ENCODE measurements at regions not wholly inside any gene's neighbourhood (a gene's known extent, or its start where the extent isn't known, plus 50 kb on each side); places are given as distances from the start of the nearest gene placed in this dataset.
"Not testable (repeated sequence)": the region's sequence is repeated elsewhere in the genome, so short reads cannot be mapped to it uniquely, and the experiment has no call there.

DNA sequence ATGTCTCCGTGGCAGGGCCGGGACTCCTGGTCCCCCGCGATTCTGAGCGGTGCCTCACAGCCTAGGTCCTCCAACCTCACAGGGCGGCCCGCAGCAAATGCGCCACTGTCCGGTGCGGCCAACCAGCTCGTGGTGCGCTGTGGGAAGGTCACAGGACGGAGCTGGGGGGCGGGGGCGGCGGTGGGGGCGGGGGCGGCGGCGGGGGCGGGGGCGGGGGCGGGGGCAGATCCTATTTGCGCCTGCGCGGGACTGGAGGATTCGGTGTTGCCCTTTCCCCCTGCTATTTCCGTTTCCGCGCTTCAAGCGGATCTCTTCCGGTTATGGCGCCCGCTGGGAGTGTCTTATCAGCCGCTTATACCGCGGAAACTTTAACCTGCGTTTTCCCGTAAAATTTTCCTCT is 106.7 kb upstream of the SNRPN start:
- FAIRE-seq, result no peak

DNA sequence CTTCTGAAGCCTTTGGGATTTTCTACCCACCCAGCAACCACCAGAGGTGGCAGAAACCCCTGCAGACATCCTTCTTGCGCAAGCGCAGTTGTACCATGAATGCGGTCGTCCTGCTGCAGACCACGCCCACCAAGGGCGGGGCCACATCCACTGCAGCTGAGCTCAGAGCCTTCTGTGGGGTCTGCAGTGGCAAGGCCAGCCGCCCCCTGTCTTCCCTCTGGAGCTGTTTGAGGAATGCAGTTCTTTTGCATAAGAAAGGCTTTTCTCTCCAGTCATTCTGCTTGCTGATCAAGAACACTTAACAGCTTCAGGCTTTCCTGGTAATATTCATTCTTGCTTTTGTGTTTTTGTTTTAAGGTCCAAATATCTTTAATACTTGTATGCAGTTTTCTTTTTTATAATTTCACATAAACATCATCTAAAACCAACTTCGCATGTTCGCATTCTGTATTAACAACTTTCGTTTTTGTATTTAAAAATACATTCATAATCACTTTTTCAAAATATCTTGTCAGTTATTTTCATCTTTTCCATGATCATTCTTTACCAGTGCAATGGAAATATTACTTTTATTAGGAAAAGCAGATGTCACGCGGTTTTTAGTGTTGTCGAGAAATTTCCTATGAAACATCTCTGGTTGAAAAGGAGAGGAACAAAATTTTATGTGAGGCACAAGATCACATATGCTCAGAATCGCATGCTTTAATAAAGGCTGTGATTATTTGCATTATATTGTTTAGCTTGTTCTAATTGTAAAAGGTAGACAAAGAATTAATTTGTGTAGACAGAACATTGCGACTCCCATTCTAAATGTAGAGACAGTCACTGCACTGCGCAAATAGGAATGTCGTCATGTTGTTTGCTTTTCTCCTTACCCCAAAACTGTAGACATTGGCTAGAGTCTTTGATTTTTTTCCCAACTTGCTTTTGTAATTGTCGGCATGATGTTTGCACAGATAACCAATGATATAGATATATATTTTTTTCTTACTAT is 98.1 kb upstream of the SNRPN start:
- no peak for FAIRE-seq

GRCh38 chr15:24857763-24858162 is 97.0 kb upstream of the SNRPN start:
- no peak for FAIRE-seq

DNA sequence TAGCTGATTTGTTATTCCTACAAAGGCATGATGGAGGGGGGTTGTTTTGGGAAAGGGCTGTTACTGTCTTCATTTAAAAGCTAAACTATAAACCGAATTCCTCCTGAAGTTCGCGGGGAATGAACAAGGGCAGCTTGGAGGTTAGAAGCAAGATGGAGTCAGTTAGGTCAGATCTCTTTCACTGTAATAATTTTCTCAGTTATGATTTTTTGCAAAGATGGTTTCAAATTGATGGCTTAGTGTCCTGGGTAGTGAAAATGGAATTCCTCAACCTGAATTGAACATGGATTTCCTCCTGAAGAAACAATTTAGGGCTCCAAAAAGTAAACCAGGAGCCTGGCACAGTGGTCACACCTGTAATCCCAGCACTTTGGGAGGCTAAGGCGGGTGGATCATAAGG is 96.6 kb upstream of the SNRPN start:
- not testable (repeated sequence) for FAIRE-seq

DNA sequence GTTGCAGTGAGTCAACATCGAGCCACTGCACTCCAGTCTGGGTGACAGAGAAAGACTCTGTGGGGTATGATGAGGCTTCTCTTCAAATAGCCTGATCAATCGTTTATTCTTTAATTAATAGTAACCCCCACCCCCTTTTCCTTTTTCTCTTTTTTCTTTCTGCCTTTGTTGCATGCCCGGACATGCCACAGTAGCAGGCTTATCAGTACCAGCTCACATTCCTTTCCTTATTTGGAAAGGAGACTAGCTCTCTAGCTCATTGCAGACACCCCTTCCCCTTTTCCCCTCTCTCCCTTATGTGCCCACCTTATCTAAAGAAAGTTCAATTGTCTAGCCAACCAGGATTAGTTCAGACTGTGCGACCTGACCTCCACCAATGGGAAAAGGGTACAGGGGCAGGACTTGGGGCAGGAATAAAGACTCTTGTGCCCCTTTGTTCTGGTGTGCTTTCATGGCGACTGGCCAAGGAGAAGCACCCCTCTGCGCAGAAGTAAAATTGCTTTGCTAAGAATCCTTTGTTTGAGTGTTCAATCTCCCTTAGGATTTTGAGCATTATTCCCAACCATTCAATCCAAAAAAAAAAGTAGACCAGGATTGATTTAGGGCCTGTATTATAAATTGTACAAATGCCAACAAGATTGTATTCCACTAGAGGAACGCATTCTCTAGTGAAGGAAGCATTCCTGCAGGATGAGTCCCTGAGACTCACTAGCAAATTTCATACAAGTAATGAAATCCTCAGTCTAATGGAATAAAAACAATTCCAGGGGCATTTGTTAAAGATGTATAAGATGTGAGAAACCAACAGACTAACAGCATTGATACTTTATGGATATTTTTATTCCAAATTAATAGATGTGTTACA is 95.8 kb upstream of the SNRPN start:
- FAIRE-seq, result no peak

GRCh38 chr15:24861014-24861690 is 93.6 kb upstream of the SNRPN start:
- FAIRE-seq, result no peak

GRCh38 chr15:24862726-24863521 is 91.9 kb upstream of the SNRPN start:
- no peak for FAIRE-seq

DNA sequence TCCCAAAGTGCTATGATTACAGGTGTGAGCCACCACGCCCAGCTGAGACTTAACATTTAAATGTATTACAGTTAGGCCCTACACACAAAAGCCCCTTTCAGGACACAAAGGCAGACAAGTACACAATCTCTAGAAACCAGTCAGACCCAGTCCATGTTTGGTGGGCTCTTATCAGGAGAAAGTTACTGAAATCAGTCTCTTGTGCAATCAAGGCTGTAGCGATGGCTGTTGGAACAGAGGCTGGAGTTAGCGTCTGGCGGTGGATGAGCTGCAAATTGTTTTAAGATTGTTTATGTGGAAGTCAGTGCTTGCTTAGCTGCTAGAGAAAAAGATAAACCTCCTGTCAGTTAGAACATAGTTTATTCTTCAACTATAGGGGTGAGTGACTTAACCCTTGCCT is 89.5 kb upstream of the SNRPN start:
- FAIRE-seq, result no peak

DNA sequence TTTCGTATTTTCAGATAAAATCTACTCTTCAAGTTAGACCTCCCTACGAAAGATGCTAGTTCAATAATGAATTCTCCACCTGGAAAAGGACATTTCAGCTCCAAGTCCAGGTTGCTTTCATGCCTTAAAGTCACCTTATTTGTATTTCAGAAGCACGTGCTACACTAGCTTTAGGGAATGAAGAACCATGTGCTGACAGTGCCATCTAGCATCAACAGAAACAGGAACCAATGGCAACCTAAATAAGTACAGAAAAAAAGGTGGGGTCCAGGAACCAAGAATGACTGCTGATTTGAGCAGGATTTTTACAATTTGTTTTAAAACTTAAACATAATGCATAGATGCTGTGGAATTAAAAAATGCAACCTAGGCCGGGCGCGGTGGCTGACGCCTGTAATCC is 77.6 kb upstream of the SNRPN start:
- no peak for FAIRE-seq

DNA sequence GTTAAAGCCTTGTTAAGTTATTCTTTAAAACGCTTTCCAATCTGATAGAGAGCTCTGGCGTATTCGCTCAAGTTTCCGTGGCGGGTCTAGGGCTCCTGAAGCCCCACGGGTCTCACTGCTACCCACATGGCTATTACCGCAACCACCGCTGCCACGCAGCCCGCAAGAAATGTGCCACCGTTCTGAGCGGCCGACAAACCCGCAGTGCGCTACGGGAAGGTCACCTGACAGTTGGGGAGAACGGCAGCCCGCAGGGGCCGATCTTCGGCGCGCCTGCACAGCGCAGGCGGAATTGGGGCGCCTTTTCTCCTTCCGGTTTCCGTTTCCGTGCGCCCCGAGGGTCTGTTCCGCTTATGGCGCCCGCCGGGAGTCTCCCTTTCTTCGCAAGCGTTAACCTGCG is 76.6 kb upstream of the SNRPN start:
- no peak for FAIRE-seq

DNA sequence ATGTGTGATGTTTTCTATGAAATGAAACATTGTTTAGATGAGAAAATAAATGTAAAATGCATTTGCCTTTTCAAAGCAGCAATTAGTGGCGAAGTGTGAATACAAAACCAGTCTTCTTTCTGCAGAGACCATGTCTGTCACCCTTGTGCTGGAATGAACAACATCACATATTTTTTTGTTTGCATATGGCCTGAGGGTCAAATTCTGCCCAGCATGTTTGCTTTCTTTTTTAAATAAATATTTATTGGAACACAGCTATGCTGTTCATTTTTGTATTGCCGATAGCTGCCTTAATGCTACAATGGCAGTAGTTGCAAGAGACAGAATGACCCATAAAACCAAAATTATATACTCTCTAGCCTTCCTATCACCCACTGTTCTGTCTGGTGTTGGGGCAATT is 75.3 kb upstream of the SNRPN start:
- FAIRE-seq, result no peak

DNA sequence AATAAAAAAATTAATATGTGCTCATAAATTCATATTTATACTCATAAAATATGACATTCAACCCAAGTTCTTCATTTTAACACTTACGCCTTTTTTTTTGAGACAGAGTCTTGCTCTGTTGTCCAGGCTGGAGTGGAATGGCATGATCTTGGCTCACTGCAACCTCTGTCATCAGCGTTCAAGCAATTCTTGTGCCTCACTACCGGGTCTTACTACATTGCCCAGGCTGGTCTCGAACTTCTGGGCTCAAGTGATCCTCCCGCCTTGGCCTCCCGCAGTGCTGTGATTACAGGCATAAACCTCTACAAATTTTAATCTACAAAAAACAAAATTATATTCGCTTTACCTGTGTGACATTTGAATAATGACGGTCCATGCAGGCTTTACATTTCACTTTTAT is 74.1 kb upstream of the SNRPN start:
- no peak for FAIRE-seq

DNA sequence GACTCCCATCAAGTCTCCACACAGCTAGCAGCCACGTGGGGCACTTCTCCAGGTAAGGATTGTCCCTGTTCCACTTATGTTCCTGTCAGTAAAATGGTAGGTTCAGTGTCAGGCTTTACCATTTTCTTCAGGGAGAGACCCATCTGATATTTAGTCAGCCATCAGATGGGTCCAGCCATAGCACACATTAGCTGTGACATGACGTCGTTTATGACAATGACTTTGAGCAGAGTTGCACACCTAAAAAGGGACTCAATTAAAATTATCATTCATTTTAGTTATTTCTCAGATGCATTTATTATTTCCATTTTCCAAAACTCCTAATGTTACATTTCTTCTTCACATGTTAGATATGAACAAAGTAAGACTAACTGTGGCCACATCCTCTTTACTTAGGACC is 68.2 kb upstream of the SNRPN start:
- no peak for FAIRE-seq

DNA sequence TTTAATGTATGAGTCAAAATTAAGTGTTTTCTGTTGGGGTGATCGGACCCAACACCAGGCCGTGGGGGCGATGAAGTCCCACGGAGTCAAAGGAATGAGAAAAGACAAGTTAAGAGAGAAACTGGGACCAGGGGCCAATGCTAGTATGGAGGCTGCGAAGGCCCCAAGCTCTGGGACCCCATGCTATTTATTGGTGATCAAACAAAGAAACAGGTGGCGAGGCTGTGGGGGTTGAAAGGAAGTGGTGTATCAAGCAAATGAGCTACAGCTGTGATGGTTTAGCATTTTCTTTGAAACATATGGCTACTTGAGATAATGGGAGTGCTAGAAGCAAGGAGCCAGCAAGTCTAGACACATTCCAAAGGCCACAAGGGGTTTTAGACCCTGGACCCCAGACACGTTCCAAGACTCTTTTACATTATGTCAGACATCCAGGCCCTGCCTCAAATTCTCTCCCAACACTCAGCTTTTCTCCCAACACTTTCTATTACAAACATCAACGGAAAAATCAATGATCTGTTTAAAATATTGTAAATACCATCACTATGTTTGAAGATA is 56.0 kb upstream of the SNRPN start:
- FAIRE-seq, result no peak

GRCh38 chr15:24899367-24899766 is 55.4 kb upstream of the SNRPN start:
- no peak for FAIRE-seq

- no peak for FAIRE-seq
These were observed 55.0 kb upstream of the SNRPN start for GRCh38 chr15:24899795-24900194.

GRCh38 chr15:24901409-24901808 is 53.4 kb upstream of the SNRPN start:
- no peak for FAIRE-seq
